Activated CD4-positive, alpha-beta T cell treated with anti-CD3 and anti-CD28 coated beads, Interleukin-2, amount 50 U/mL, for 1 hour (primary cell): ENCODE measurements at regions not wholly inside any gene's neighbourhood (a gene's known extent, or its start where the extent isn't known, plus 50 kb on each side); places are given as distances from the start of the nearest gene placed in this dataset.
"Not testable (repeated sequence)": the region's sequence is repeated elsewhere in the genome, so short reads cannot be mapped to it uniquely, and the experiment has no call there.

Experiments used
- DNase-seq: peaks from one replicate; pipeline ENCODE4 v3.0.0-alpha.2; 2020

GRCh38 chr7:145252031-145252430, 416.2 kb upstream of the TPK1 start:
- DNase-seq = no peak

- DNase-seq = no peak
Measured at GRCh38 chr7:145224775-145225174, 388.9 kb upstream of the TPK1 start.

DNA sequence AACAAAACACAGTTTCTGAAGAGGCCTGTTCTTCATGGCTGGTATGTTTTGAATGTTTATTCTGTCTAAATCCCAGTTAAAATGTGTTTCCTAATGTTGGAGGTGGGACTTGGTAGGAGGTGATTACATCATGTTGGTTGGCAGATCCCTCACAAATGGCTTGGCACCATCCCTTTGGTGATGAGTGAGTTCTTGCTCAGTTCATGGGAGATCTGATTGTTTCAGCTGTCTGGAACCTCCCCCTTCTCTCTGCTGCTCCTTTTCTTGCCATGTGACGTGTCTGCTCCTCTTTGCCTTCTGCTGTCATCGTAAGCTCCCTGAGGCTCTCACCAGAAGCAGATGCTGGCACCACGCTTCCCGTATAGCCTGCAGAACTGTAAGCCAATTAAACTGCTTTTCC, 383.6 kb upstream of the TPK1 start:
- no peak for DNase-seq

DNA sequence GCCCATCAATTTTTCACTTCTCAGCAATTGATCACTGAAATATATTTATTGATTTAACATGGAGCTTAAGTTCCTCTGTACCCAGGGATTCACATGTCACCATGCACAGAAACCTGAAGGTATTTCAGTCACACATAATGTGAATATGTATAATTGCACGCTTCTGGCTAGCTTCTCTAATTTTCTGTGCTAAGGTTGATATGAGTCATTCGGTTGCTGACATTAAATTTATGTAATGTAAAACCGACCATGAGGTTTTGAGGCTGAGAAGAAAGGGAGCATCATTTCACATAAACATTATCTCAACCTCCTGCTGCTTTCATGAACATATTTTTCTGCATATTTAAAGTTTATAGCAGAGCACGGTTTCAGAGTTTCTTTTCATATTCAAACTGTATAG, 381.0 kb upstream of the TPK1 start:
- no peak for DNase-seq

GRCh38 chr7:145212050-145212449, 376.2 kb upstream of the TPK1 start:
- DNase-seq = no peak

DNA sequence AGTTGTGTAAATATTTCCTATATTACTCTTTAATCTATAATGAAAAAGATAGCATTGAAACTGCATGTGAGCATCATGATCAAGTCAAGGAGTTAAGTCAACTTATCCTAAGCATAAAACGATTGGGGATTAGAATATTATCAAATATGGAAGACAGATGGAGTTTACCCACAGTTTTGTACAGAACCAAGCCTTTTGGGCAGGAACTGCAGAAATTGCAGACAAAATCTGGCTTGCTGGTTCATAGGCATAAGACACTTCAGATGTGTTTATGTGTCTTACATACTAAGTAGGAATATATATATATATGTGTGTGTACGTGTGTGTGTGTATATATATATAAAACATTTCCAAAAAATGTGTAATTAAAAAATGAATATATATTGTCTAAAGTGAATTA, 375.4 kb upstream of the TPK1 start:
- no peak for DNase-seq

DNA sequence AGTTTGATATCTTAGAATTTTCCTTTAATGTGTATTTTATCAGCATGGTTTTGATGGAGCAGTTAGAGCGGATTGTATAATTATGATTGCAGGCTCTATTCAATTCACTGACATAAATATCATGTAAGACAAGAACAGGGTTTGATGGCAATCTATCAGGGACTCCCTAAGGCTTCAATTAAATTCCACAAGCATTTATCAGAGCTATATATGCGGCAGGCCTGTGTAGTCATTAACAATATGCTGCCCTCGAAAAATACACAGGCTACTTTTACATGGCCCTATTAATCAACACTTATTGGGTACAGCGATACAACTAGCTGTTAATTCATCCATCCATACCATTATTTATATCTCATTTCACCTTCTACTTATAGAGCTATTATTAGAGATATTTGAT, 358.1 kb upstream of the TPK1 start:
- no peak for DNase-seq

- DNase-seq = no peak
Measured at GRCh38 chr7:145184956-145185355, 349.1 kb upstream of the TPK1 start.

DNA sequence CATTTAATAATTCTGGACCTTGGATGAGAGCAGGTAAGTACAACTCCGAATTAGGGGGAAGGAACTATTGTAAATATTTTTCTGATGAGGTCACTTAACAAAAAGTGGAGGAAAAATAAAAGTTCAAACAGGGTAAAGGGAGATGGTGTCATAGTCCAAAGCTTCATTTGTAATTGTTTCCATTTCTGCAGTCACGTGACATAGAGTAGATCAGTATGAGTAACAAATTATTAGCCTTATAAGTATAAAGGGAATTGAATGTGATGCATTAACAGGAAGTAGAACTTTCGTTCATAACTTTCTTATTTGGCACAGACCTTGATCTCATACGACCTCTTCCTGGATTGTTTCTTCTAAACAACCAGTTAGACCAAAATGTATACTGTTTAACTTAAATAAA, 347.2 kb upstream of the TPK1 start:
- DNase-seq = no peak

DNA sequence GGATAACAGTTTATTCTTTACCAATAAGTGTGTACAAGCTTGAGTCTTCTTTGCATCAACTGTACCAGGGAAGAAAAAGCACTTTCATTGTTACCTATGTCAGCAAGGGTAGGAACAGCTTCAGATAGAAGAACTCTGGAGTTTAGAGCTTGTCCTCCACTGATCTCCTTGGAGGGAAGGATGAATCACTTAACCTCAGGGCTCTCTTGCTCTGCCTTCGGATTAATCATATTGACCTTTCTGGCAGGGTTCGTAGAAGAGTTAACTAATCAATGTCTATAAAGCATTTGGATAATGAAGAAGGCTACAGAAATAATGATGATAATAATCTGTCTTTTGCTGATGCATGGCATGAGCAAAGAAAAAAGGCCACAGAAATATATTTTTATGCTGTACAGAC, 339.5 kb upstream of the TPK1 start:
- no peak for DNase-seq

GRCh38 chr7:145169908-145170307, 334.1 kb upstream of the TPK1 start:
- no peak for DNase-seq

- DNase-seq = no peak
Measured at GRCh38 chr7:145168879-145169278, 333.0 kb upstream of the TPK1 start.

GRCh38 chr7:145168427-145168826, 332.6 kb upstream of the TPK1 start:
- no peak for DNase-seq

DNA sequence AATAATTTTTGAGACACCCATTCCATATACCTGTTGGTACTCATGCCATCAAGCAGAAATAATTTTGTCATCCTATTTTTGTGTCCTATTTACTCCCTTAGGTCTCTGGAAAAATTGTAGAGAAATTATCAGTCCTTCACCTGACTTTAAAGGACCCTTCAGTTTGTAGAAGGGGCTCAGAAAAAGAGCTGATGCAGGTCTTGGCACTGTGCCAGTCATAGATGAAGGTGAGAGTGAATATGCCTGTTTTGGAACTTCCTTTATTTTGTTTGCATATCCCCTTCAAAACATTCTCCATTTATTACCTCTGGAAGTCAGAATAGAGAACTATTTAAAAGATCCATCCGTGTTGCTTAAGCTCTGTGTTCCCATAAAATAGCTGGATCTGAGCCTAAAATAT, 321.0 kb upstream of the TPK1 start:
- no peak for DNase-seq

- DNase-seq = no peak
Measured at GRCh38 chr7:145152589-145152988, 316.7 kb upstream of the TPK1 start.

DNA sequence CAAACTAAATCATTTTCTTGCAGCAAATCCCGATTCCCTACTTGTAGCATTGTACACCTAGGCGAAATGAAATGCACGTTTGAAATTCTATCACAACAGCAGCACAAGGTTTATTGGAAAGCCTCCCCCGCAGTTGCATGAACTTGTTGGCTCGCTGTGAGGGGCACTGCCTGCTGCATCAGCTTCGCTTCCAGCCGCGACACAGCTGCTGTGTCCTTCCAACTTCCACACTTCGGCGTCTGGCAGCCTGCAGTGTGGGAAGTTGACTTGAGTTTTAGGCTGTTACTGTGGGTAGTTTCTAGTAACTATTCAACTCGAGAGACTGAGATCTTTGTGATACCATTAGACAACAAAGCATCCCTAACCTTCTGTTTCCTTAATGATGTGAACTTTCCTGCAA, 315.8 kb upstream of the TPK1 start:
- no peak for DNase-seq

- DNase-seq = no peak
Measured at GRCh38 chr7:145147865-145148264, 312.0 kb upstream of the TPK1 start.

GRCh38 chr7:145143685-145144084, 307.8 kb upstream of the TPK1 start:
- no peak for DNase-seq

DNA sequence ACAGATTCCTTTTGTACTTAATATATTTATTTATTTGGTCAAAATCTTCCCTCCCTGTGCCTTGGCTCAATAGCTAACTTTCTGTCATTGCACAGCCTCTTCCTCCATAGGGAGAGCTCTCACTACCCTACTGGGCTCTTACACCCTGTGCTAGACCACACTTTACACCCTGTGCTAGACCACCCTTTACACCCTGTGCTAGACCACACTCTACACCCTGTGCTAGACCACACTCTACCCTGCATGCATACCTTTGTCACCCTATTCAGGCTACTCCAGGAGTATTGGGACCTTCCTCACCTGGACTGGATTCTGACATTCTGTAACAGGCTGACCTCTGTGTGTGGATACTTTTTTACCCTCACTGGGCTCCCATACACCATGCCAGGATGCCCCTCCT, 298.5 kb upstream of the TPK1 start:
- DNase-seq = no peak

DNA sequence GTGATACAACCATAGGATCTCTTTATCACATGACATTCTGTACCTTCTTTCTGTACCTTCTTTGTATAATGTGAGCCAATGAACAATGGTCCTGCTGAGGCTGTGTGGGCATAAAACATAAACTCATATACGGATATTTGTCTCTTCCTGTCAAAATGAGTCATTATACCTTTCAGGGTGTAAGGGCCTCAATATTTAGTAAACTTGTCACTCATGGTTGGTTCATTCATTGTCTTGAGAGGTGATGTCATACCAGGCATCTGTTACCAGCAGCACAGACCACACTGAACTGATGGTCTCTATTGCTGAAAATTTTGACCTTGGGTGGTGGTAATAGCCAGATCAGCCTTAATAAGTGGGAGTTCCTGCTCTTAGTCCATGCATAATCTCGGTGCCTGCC, 287.6 kb upstream of the TPK1 start:
- no peak for DNase-seq

- no peak for DNase-seq
Measured at GRCh38 chr7:145106001-145106400, 270.1 kb upstream of the TPK1 start.

- no peak for DNase-seq
Measured at GRCh38 chr7:145105561-145105960, 269.7 kb upstream of the TPK1 start.

DNA sequence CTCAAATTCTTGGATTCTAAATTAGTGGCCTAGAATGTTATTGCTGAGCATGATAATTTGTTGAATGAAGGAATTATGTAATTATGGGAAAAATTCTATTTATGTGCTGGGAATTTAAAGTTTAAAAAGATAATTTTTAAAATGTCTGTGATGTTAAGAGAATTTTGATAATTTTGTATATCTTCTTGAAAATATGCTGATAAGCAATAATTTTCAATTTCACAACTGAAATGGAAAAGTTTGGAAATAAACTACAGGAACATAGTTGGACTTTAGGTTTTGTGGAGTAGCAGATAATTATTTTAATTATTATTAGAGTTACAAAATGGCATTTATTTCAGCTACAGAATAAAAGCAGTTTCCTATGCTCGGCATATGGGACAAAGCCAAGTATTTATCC, 268.5 kb upstream of the TPK1 start:
- no peak for DNase-seq

DNA sequence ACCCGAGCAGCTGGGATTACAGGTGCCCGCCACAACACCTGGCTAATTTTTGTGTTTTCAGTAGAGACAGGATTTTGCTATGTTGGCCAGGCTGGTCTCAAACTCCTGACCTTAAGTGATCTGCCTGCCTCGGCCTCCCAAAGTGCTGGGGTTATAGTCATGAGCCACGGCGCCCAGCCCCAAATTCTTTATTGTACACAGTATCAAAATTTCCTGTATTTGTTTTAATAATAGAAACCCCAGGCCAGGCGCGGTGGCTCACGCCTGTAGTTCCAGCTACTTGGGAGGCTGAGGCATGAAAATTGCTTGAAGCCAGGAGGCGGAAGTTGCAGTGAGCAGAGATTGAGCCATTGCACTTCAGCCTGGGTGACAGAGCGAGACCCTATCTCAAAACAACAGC, 266.3 kb upstream of the TPK1 start:
- DNase-seq = not testable (repeated sequence)

DNA sequence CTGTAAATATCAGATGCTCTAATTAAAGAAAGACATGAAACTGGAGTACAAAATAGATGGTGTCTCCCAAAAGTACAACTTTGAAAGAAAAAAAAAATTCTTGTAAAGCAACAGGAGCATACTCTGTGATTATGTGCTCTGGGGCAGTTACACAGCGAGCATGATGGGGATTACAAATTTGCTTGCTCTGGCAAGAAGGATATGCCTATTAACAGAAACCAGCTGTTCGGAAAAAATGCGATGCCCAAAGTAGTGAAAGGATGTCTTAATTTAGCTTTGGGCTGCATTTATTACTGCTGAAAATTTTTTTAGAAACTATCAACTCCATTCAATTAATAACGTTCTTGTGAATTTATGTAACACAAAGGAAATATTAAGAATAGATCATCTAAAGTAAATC, 256.9 kb upstream of the TPK1 start:
- no peak for DNase-seq

GRCh38 chr7:145088111-145088745, 252.4 kb upstream of the TPK1 start:
- no peak for DNase-seq
